K562 (cell line): ENCODE measurements at regions not wholly inside any gene's neighbourhood (a gene's known extent, or its start where the extent isn't known, plus 50 kb on each side); places are given as distances from the start of the nearest gene placed in this dataset.

Experiments
- ATAC-seq: fragments of 200-7000 bp; cut with Tn5 transposase; 3 replicates; pipeline ENCODE4 v1.9.1; 2020; ENCODE audit warnings: moderate library complexity
- BruUV-seq: library from RNA; stranded (reverse); fragments of 400-500 nt; replicated peaks from 2 replicates; lab custom pipeline; 2021; lab: Mats Ljungman, UMichigan
- CTCF ChIA-PET: fragments of 300-600 bp; formaldehyde crosslinking; extraction: SDS; loops from one replicate; lab custom pipeline; 2021; ENCODE audit warnings: low intra/inter-chr PET ratio; lab: Yijun Ruan, JAX
- POLR2A ChIA-PET: fragments of 300-600, 350-650 bp; sonication (Branson Sonifier 250); formaldehyde crosslinking; extraction: SDS; loops from one replicate; lab custom pipeline; 2021; ENCODE audit warnings: antibody characterized with exemption, inconsistent platforms; lab: Yijun Ruan, JAX
- DNase-seq, 4 experiments: peaks; one replicate each; pipeline versions ENCODE4 v3.0.0 to v3.0.0-alpha.2; 2011 to 2018; ENCODE audit warnings: low spot score in 3 of 4, mixed read lengths in 3 of 4; ENCODE audit errors: extremely low read depth in 1 of 4
- FAIRE-seq: peaks from 2 replicates; lab custom pipeline; 2011; peaks lifted over from hg19 to GRCh38; lab: Jason Lieb, UNC
- H2AFZ ChIP-seq: 2 replicates; pipeline ENCODE4 v1.6.0; 2011; ENCODE audit warnings: low read depth, low read length, control low read depth, inconsistent platforms
- H3K27ac ChIP-seq: fragments of 200-600 bp; 3 replicates; pipeline ENCODE4 v1.8.0; 2011; ENCODE audit warnings: low read depth, mild to moderate bottlenecking, control low read depth, inconsistent platforms, low read length, moderate library complexity, mixed read lengths; ENCODE audit errors: extremely low read depth
- H3K27me3 ChIP-seq, 2 experiments: fragments of 300-600 bp in 1 of 2; 2 replicates in 1 of 2; 3 replicates in 1 of 2; pipeline versions ENCODE4 v1.6.0 to v1.8.0; 2011; ENCODE audit warnings: inconsistent platforms in 2 of 2, low read length in 2 of 2, mild to moderate bottlenecking in 1 of 2, mixed read lengths in 1 of 2, moderate library complexity in 1 of 2; ENCODE audit not compliant: control insufficient read depth in 2 of 2, insufficient read depth in 2 of 2
- H3K36me3 ChIP-seq: fragments of 300-600 bp; 3 replicates; pipeline ENCODE4 v1.8.0; 2011; ENCODE audit warnings: mild to moderate bottlenecking, low read length, inconsistent platforms; ENCODE audit not compliant: control insufficient read depth, insufficient read depth
- H3K4me1 ChIP-seq, 2 experiments: fragments of 200-600 bp in 1 of 2; replicated peaks in 1 of 2; 2 replicates in 1 of 2; 3 replicates in 1 of 2; pipeline versions ENCODE4 v1.5.1 to v1.8.0; 2011; ENCODE audit warnings: inconsistent platforms in 2 of 2, low read length in 2 of 2, mild to moderate bottlenecking in 1 of 2, mixed read lengths in 1 of 2, moderate library complexity in 1 of 2; ENCODE audit not compliant: control insufficient read depth in 2 of 2, insufficient read depth in 2 of 2
- H3K4me2 ChIP-seq: 2 replicates; pipeline ENCODE4 v1.6.1; 2011; ENCODE audit warnings: low read length, control low read depth, inconsistent platforms, mixed read lengths; ENCODE audit not compliant: insufficient read depth
- H3K4me3 ChIP-seq: fragments of 200-600 bp; sonication (generic), shearing (Covaris generic); 2 replicates; pipeline ENCODE4 v1.5.1; 2016; ENCODE audit warnings: control low read depth, inconsistent platforms
- H3K79me2 ChIP-seq: fragments of 200-600 bp; 3 replicates; pipeline ENCODE4 v1.8.0; 2011; ENCODE audit warnings: low read length, inconsistent platforms; ENCODE audit not compliant: control insufficient read depth, insufficient read depth
- H3K9ac ChIP-seq, 2 experiments: 2 replicates each; pipeline versions ENCODE4 v1.6.0 to v1.6.1; 2011; ENCODE audit warnings: low read depth in 2 of 2, low read length in 2 of 2, control low read depth in 1 of 2, inconsistent platforms in 1 of 2, mild to moderate bottlenecking in 1 of 2, mixed read lengths in 1 of 2; ENCODE audit not compliant: insufficient read depth in 1 of 2
- H3K9me1 ChIP-seq: one replicate; pipeline ENCODE4 v1.6.0; 2011; ENCODE audit warnings: inconsistent platforms, mild to moderate bottlenecking, low read length, moderate library complexity; ENCODE audit not compliant: control insufficient read depth, insufficient read depth
- H3K9me3 ChIP-seq: replicated peaks from 2 replicates; pipeline ENCODE4 v1.5.1; 2011; ENCODE audit warnings: low read depth, low read length, inconsistent platforms; ENCODE audit not compliant: control insufficient read depth, insufficient read depth
- H4K20me1 ChIP-seq: replicated peaks from 2 replicates; pipeline ENCODE4 v1.6.1; 2011; ENCODE audit warnings: low read length, inconsistent platforms, mixed read lengths; ENCODE audit not compliant: control insufficient read depth, insufficient read depth
- AFF4 ChIP-seq: sonication (generic); formaldehyde crosslinking; IDR thresholded peaks from 2 replicates; pipeline ENCODE4 v1.8.0; 2023; ENCODE audit warnings: mild to moderate bottlenecking, missing genetic modification reagents
- CAMTA2 ChIP-seq: fragments of 250-450 bp; sonication (Bioruptor Pico); conservative IDR thresholded peaks from 2 replicates; pipeline ENCODE4 v1.5.1; 2022
- DPF2 ChIP-seq: fragments of 450-650 bp; IDR thresholded peaks from 2 replicates; pipeline ENCODE4 v1.6.1; 2016
- ETV6 ChIP-seq, 3 experiments: fragments of 150-350 bp in 1 of 3; sonication (generic) in 1 of 3; formaldehyde crosslinking in 1 of 3; IDR thresholded peaks; 2 replicates each; pipeline versions ENCODE4 v1.6.1 to v1.8.0; 2014 to 2022; ENCODE audit warnings: borderline replicate concordance in 2 of 3, low read depth in 2 of 3, antibody characterized with exemption in 1 of 3, low read length in 1 of 3, mild to moderate bottlenecking in 1 of 3, missing genetic modification reagents in 1 of 3
- FOXK2 ChIP-seq, 2 experiments: fragments of 450-650 bp; IDR thresholded peaks in 1 of 2; conservative IDR thresholded peaks in 1 of 2; 2 replicates each; pipeline ENCODE4 v1.6.1; 2016; ENCODE audit warnings: low read depth in 2 of 2, mild to moderate bottlenecking in 1 of 2
- MBD2 ChIP-seq: sonication (generic); IDR thresholded peaks from 2 replicates; pipeline ENCODE4 v1.6.1; 2016; ENCODE audit warnings: low read depth, borderline replicate concordance
- MITF ChIP-seq: IDR thresholded peaks from 2 replicates; pipeline ENCODE4 v1.6.1; 2014; ENCODE audit warnings: antibody characterized with exemption
- TAF9B ChIP-seq: fragments of 450-650 bp; IDR thresholded peaks from 2 replicates; pipeline ENCODE4 v1.6.1; 2018; ENCODE audit warnings: mild to moderate bottlenecking; ENCODE audit not compliant: partially characterized antibody
- THAP7 ChIP-seq: fragments of 250-450 bp; sonication (Bioruptor Pico); IDR thresholded peaks from 2 replicates; pipeline ENCODE4 v1.5.0; 2021
- ZBTB2 ChIP-seq: fragments of 450-650 bp; IDR thresholded peaks from 2 replicates; pipeline ENCODE4 v1.6.1; 2016; ENCODE audit warnings: antibody characterized with exemption
- ZFP91 ChIP-seq: sonication (generic); formaldehyde crosslinking; IDR thresholded peaks from 2 replicates; pipeline ENCODE4 v1.8.0; 2022; ENCODE audit warnings: mild to moderate bottlenecking, missing genetic modification reagents
- ZNF589 ChIP-seq: fragments of 200-800 bp; sonication (Bioruptor generic); IDR thresholded peaks from 2 replicates; pipeline ENCODE4 v1.6.1; 2016; ENCODE audit warnings: low read depth, missing genetic modification characterization, missing compliant biosample characterization
- WGBS: fragments of 100-300 bp; shearing (Covaris generic); methylation state at CpG from one replicate; pipeline ENCODE4 v1.1.6; 2016; ENCODE audit warnings: low coverage, mixed read lengths; ENCODE audit not compliant: insufficient coverage; ENCODE audit errors: missing lambda C conversion rate; 5-methylcytosine and 5-hydroxymethylcytosine counted together
- in situ Hi-C: fragments of 300-500 bp; cut with MboI; formaldehyde crosslinking; loops from 4 replicates; pipeline ENCODE4 v1.15.0; 2018; ENCODE audit warnings: inconsistent platforms, mixed read lengths
- intact Hi-C: fragments of 100-400 bp; cut with micrococcal nuclease; formaldehyde crosslinking; loops from 2 replicates; pipeline ENCODE4 v1.14.2; 2022

- H4K20me1 ChIP-seq: no peaks in the 10 kb centered on the region
- intact Hi-C loops (loop anchor here (5.0 kb wide), 1 partner anchor 483 kb away; no protein-coding TSS in a partner anchor), in situ Hi-C loops (loop anchor here (25.0 kb wide), 1 partner anchor 303 kb away; no protein-coding TSS in a partner anchor)
- no peaks in the 10 kb centered on the region for H3K79me2 ChIP-seq
- H3K36me3 ChIP-seq: no peaks in the 10 kb centered on the region
- WGBS: 0% methylated on average over 1 of the region's 1 CpG
- H2AFZ ChIP-seq: no peak overlapping the region
- H3K9ac ChIP-seq: no peak overlapping the region
- H3K4me2 ChIP-seq: no peak overlapping the region
- H3K9me1 ChIP-seq: no peaks in the 10 kb centered on the region
- BruUV-seq: no TSS peak
- H3K27ac ChIP-seq: no peak overlapping the region
- no peak overlapping the region for H3K4me3 ChIP-seq
- ATAC-seq: no peak
- DNase-seq: no peak
- FAIRE-seq: no peak
- CTCF ChIA-PET: interaction anchor here (0.6 kb wide), 1 partner anchor 362 kb away, joined by 3 read pairs; no protein-coding TSS in a partner anchor
- no peaks in the 10 kb centered on the region for H3K9me3 ChIP-seq
- POLR2A ChIA-PET: no interaction called here
- H3K4me1 ChIP-seq: no peaks in the 10 kb centered on the region
- no peaks in the 10 kb centered on the region for H3K27me3 ChIP-seq
- TF ChIP-seq ZBTB2 (no peak), THAP7 (CRISPR knock-in tag) (no peak), ETV6 (IDR thresholded peaks at IDR 0.05; ENCODE audit: borderline replicate concordance in 1 of 2, low read depth in 2 of 2, low read length in 1 of 2) (no peak), ETV6 (CRISPR knock-in tag; IDR thresholded peaks at IDR 0.05; ENCODE audit: borderline replicate concordance) (no peak), ZNF589 (no peak), ZFP91 (CRISPR knock-in tag) (no peak), DPF2 (no peak), MITF (no peak), CAMTA2 (CRISPR knock-in tag) (no peak), TAF9B (no peak), MBD2 (no peak), FOXK2 (conservative IDR thresholded peaks at IDR 0.05 in 1 of 2, IDR thresholded peaks at IDR 0.05 in 1 of 2; ENCODE audit: low read depth in 2 of 2) (no peak), AFF4 (no peak)
Measured at GRCh38 chr5:152140347-152140746, 215.7 kb upstream of the GLRA1 start.
